RWPE2 (cell line): ENCODE measurements at regions not wholly inside any gene's neighbourhood (a gene's known extent, or its start where the extent isn't known, plus 50 kb on each side); places are given as distances from the start of the nearest gene placed in this dataset.

ENCODE experiments used
- ATAC-seq: fragments of 200-7000 bp; cut with Tn5 transposase; 3 replicates; pipeline ENCODE4 v1.9.1; 2021; ENCODE audit warnings: low read depth
- DNase-seq: peaks from one replicate; pipeline ENCODE4 v3.0.0-alpha.2; 2020; ENCODE audit warnings: low spot score
- H3K27ac ChIP-seq: fragments of 450-650 bp; 2 replicates; pipeline ENCODE4 v1.5.1; 2017; ENCODE audit warnings: mild to moderate bottlenecking; ENCODE audit not compliant: poor library complexity, severe bottlenecking
- H3K27me3 ChIP-seq: fragments of 250-450 bp; sonication (Bioruptor Pico); 2 replicates; pipeline ENCODE4 v1.5.1; 2021; ENCODE audit warnings: mild to moderate bottlenecking, moderate library complexity; ENCODE audit not compliant: insufficient read depth, poor library complexity, severe bottlenecking
- H3K36me3 ChIP-seq: fragments of 250-450 bp; sonication (Bioruptor Pico); 2 replicates; pipeline ENCODE4 v1.5.1; 2020; ENCODE audit warnings: low read depth, mild to moderate bottlenecking, moderate library complexity
- H3K4me1 ChIP-seq: fragments of 250-450 bp; sonication (Bioruptor Pico); 2 replicates; pipeline ENCODE4 v1.5.1; 2021; ENCODE audit warnings: mild to moderate bottlenecking, moderate library complexity; ENCODE audit not compliant: insufficient read depth, poor library complexity, severe bottlenecking
- H3K4me3 ChIP-seq: fragments of 250-450 bp; sonication (Bioruptor Pico); 2 replicates; pipeline ENCODE4 v1.5.1; 2021; ENCODE audit warnings: mild to moderate bottlenecking, moderate library complexity; ENCODE audit not compliant: severe bottlenecking
- H3K9me3 ChIP-seq: fragments of 250-450 bp; sonication (Bioruptor Pico); 2 replicates; pipeline ENCODE4 v1.5.1; 2021; ENCODE audit warnings: mild to moderate bottlenecking, moderate library complexity; ENCODE audit not compliant: severe bottlenecking
- CTCF ChIP-seq: fragments of 450-650 bp; IDR thresholded peaks from one replicate; pipeline ENCODE4 v1.5.1; 2017; ENCODE audit warnings: mild to moderate bottlenecking, moderate library complexity; ENCODE audit not compliant: poor library complexity, severe bottlenecking

DNA sequence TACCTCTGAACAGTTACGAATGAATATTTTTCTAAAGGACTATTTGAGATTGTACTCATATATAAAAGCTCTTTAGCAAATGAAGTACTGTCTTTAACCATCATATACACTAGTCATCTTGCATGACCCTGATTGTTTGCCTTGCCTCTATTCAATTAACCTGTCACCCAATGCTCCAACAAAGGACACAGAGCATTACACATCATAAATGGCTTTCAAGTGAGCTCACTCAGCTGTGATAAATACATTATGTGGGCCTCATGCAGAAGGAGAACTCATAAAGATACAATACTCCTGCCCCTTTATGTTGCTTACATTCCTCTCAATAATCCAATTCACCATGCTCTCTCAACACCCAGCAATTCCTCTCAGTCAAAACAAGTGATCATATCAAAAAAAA lies 993.0 kb upstream of the PRMT6 start:
- no peak for ATAC-seq

GRCh38 chr1:106072909-106073600 lies 983.4 kb upstream of the PRMT6 start:
- DNase-seq (no peak), ATAC-seq (no peak)
- Histone ChIP-seq H3K27me3 (no peaks in the 10 kb centered on the region), H3K4me3 (no peak overlapping the region), H3K9me3 (no peaks in the 10 kb centered on the region), H3K27ac (no peak overlapping the region), H3K36me3 (no peaks in the 10 kb centered on the region), H3K4me1 (no peaks in the 10 kb centered on the region)
- no peak for TF ChIP-seq CTCF

More for the DNA sequence above, 993.0 kb upstream of the PRMT6 start:
- Histone ChIP-seq H3K4me1 (no peaks in the 10 kb centered on the region), H3K9me3 (no peaks in the 10 kb centered on the region), H3K4me3 (no peak overlapping the region), H3K36me3 (no peaks in the 10 kb centered on the region), H3K27ac (no peak overlapping the region), H3K27me3 (no peaks in the 10 kb centered on the region)
- no peak for DNase-seq
- TF ChIP-seq CTCF, result no peak

DNA sequence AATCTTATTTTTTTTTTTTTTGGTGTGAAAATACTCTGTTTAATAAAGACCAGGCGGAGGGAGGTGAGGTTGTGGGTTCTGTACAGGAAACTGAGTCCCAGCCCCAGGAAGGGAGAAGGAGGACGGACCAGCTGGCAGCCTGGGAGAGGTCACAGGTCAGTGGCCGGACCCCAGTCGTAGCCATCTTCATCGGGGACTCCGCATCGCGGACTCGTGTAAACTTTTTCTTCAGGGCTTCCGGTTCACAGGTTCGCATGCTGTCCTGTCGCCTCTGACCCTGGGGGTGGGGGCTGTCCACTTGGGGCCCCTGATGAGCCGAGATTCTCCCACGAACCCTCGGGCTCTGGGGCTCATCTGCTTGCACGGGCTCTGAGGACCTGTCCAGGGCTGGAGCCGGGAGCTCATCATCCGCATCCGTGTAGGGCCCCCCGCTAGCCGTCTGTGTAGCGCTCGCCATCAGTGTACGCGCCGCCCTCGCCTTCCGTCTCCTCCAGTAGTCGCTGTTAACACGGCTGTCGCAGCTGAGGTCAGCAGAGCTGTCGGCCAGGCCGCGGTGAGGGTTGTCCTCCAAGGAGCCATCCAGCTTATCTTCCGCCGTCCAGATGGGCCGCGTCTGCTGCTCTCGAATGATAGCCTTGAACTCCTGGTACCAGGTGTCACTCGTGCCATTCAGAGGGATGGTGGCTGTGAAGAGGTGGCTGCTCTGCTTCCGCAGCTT lies 975.7 kb upstream of the PRMT6 start:
- Histone ChIP-seq H3K27ac (no peak overlapping the region), H3K27me3 (peaks cover 7% of the 10 kb centered on the region), H3K9me3 (no peaks in the 10 kb centered on the region), H3K4me3 (no peak overlapping the region), H3K4me1 (no peaks in the 10 kb centered on the region), H3K36me3 (no peaks in the 10 kb centered on the region)
- DNase-seq (no peak), ATAC-seq (no peak)
- TF ChIP-seq CTCF, result no peak

DNA sequence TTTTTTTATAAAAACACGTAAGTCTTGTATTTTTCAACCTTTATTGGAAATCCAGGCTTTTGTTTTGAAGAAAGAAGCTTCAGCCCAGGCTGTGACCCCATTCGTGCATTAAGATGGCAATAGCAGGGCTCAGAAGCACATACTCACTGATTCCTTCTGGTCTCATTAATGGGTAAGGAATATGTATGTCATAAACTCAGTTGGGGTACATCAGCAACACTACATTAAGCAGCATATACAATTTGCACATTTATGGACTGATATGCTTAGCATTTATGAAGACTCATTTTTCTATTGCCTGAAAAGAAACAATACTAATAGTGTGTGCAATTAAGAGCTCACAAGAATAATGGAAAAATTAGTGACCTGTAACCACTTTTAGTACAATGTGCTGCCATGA lies 945.4 kb upstream of the PRMT6 start:
- Histone ChIP-seq H3K36me3 (no peaks in the 10 kb centered on the region), H3K27me3 (no peaks in the 10 kb centered on the region), H3K4me3 (no peak overlapping the region), H3K27ac (no peak overlapping the region), H3K4me1 (no peaks in the 10 kb centered on the region), H3K9me3 (no peaks in the 10 kb centered on the region)
- ATAC-seq (no peak), DNase-seq (no peak)
- TF ChIP-seq CTCF, result no peak

GRCh38 chr1:106113851-106114250 lies 942.6 kb upstream of the PRMT6 start:
- Histone ChIP-seq H3K36me3 (no peaks in the 10 kb centered on the region), H3K27ac (no peak overlapping the region), H3K4me3 (no peak overlapping the region), H3K4me1 (no peaks in the 10 kb centered on the region), H3K27me3 (no peaks in the 10 kb centered on the region), H3K9me3 (no peaks in the 10 kb centered on the region)
- ATAC-seq (no peak), DNase-seq (no peak)
- no peak for TF ChIP-seq CTCF
